Gastrocnemius medialis (tissue), 4 donors: ENCODE measurements at regions not wholly inside any gene's neighbourhood (a gene's known extent, or its start where the extent isn't known, plus 50 kb on each side); places are given as distances from the start of the nearest gene placed in this dataset.

Experiments used
- CTCF ChIP-seq, 5 experiments: fragments of 450-650 bp in 3 of 5; fragments of 200-600 bp in 2 of 5; sonication (generic) in 2 of 5; IDR thresholded peaks in 4 of 5; conservative IDR thresholded peaks in 1 of 5; 1 replicate in 4 of 5; 2 replicates in 1 of 5; pipeline ENCODE4 v1.5.1; 2016 to 2019; ENCODE audit warnings: antibody characterized with exemption in 5 of 5, mild to moderate bottlenecking in 3 of 5, moderate library complexity in 3 of 5
- POLR2A ChIP-seq, 2 donors: fragments of 450-650 bp; IDR thresholded peaks; one replicate each; pipeline ENCODE4 v1.6.1; 2017; ENCODE audit warnings: antibody characterized with exemption in 2 of 2, mild to moderate bottlenecking in 2 of 2, moderate library complexity in 2 of 2

GRCh38 chr1:244217711-244218110, 166.6 kb downstream of the ZBTB18 start:
- TF ChIP-seq POLR2A (IDR thresholded peaks at IDR 0.05) = no peak
- no peak for TF ChIP-seq CTCF (IDR thresholded peaks at IDR 0.05 in 4 of 5, conservative IDR thresholded peaks at IDR 0.05 in 1 of 5)
